ENCODE measurements at regions not wholly inside any gene's neighbourhood (a gene's known extent, or its start where the extent isn't known, plus 50 kb on each side); places are given as distances from the start of the nearest gene placed in this dataset.

- no peak for TF ChIP-seq CTCF (IDR thresholded peaks at IDR 0.05; ENCODE audit: low read length)
- no peak for TF ChIP-seq EZH2 (IDR thresholded peaks at IDR 0.05; ENCODE audit: borderline replicate concordance, low read length)
Observed at GRCh38 chr15:91383532-91383931, 283.5 kb downstream of the SV2B start.
